Activated CD4-positive, CD25-positive, alpha-beta regulatory T cell (primary cell): ENCODE measurements at regions not wholly inside any gene's neighbourhood (a gene's known extent, or its start where the extent isn't known, plus 50 kb on each side); places are given as distances from the start of the nearest gene placed in this dataset.

Experiments
- DNase-seq, 4 experiments: peaks; one replicate each; lab custom pipeline; 2025; lab: John Stamatoyannopoulos, UW

- no peak for DNase-seq
Observed at GRCh38 chr22:47630741-47631534, 868.5 kb downstream of the TBC1D22A start.

- DNase-seq: no peak
Observed at GRCh38 chr22:47629791-47630655, 867.6 kb downstream of the TBC1D22A start.

- no peak for DNase-seq
Observed at GRCh38 chr22:47629273-47629711, 866.8 kb downstream of the TBC1D22A start.

GRCh38 chr22:47628477-47629272 is 866.2 kb downstream of the TBC1D22A start:
- DNase-seq: no peak

- no peak for DNase-seq
Observed at GRCh38 chr22:47627556-47628253, 865.3 kb downstream of the TBC1D22A start.

- no peak for DNase-seq
Observed at GRCh38 chr22:47626428-47627390, 864.3 kb downstream of the TBC1D22A start.

GRCh38 chr22:47625531-47626427 is 863.3 kb downstream of the TBC1D22A start:
- DNase-seq: no peak

- DNase-seq: no peak
Observed at GRCh38 chr22:47625013-47625385, 862.5 kb downstream of the TBC1D22A start.

GRCh38 chr22:47624252-47625012 is 862.0 kb downstream of the TBC1D22A start:
- no peak for DNase-seq

GRCh38 chr22:47623763-47624148 is 861.3 kb downstream of the TBC1D22A start:
- no peak for DNase-seq

GRCh38 chr22:47623066-47623762 is 860.8 kb downstream of the TBC1D22A start:
- no peak for DNase-seq

GRCh38 chr22:47622541-47622940 is 860.1 kb downstream of the TBC1D22A start:
- DNase-seq: no peak

- no peak for DNase-seq
Observed at GRCh38 chr22:47621253-47621652, 858.8 kb downstream of the TBC1D22A start.

GRCh38 chr22:47620391-47620790 is 857.9 kb downstream of the TBC1D22A start:
- DNase-seq: no peak

- DNase-seq: no peak
Observed at GRCh38 chr22:47619631-47620030, 857.2 kb downstream of the TBC1D22A start.

- no peak for DNase-seq
Observed at GRCh38 chr22:47618180-47619010, 855.9 kb downstream of the TBC1D22A start.

GRCh38 chr22:47617186-47617585 is 854.7 kb downstream of the TBC1D22A start:
- no peak for DNase-seq
